ENCODE measurements at regions not wholly inside any gene's neighbourhood (a gene's known extent, or its start where the extent isn't known, plus 50 kb on each side); places are given as distances from the start of the nearest gene placed in this dataset.

DNA sequence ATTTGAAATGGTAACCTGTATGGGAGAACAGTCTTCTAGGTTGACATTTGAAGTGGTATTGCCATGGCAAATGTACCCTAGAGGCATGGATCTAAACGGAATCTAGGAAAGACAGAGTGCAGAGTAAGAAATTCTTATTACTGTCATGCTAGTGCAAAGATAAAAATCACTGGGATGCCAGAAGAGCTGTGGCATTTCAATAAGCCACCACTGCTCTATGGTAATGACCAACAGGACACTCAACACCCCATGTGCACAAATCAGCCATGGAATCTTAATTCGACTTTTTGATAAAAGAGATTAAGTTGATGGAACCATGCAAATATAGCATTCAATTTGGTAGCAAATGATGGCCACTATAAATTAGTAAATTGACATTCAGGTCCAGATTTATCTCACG is 74.1 kb downstream of the ID4 start (continued):
- TF ChIP-seq POLR2AphosphoS5 (IDR thresholded peaks at IDR 0.05; ENCODE audit: low read depth, low read length) (no peak), ASH2L (IDR thresholded peaks at IDR 0.05; ENCODE audit: low read length) (no peak), POLR2A (IDR thresholded peaks at IDR 0.05; ENCODE audit: control extremely low read depth in 1 of 2, low read depth in 2 of 2, low read length in 2 of 2) (no peak), CBX5 (IDR thresholded peaks at IDR 0.05; ENCODE audit: low read depth, low read length) (no peak), BRCA1 (IDR thresholded peaks at IDR 0.05; ENCODE audit: low read depth, low read length) (no peak)

All from H1 (cell line).